WTC11 (cell line): ENCODE measurements at regions not wholly inside any gene's neighbourhood (a gene's known extent, or its start where the extent isn't known, plus 50 kb on each side); places are given as distances from the start of the nearest gene placed in this dataset.

Source experiments
- ATAC-seq: fragments of 200-7000 bp; cut with Tn5 transposase; 2 replicates; pipeline ENCODE4 v1.10.0; 2021; ENCODE audit warnings: mild to moderate bottlenecking, moderate library complexity
- CTCF ChIA-PET: fragments of 300-600 bp; sonication (Branson Sonifier 250); formaldehyde crosslinking; loops from one replicate; lab custom pipeline; 2021; ENCODE audit warnings: antibody characterized with exemption; lab: Charles Lee
- POLR2A ChIA-PET: fragments of 350-600 bp; sonication (Branson Sonifier 250); formaldehyde crosslinking; loops from one replicate; lab custom pipeline; 2021; ENCODE audit warnings: antibody characterized with exemption; lab: Charles Lee
- DNase-seq: peaks from one replicate; pipeline ENCODE4 v3.0.0; 2021; ENCODE audit warnings: low spot score
- H3K27ac Mint-ChIP-seq: 2 replicates; pipeline ENCODE4 v1.8.0; 2021; ENCODE audit warnings: mixed read lengths
- H3K27me3 Mint-ChIP-seq: 2 replicates; pipeline ENCODE4 v1.8.0; 2021; ENCODE audit warnings: low read depth, mild to moderate bottlenecking, moderate library complexity, mixed read lengths
- H3K36me3 Mint-ChIP-seq: 2 replicates; pipeline ENCODE4 v1.8.0; 2021; ENCODE audit warnings: mixed read lengths
- H3K4me1 Mint-ChIP-seq: 2 replicates; pipeline ENCODE4 v1.8.0; 2022; ENCODE audit warnings: mixed read lengths
- H3K4me3 Mint-ChIP-seq: 2 replicates; pipeline ENCODE4 v1.8.0; 2021; ENCODE audit warnings: mild to moderate bottlenecking, moderate library complexity, mixed read lengths
- H3K9me3 Mint-ChIP-seq: 2 replicates; pipeline ENCODE4 v1.8.0; 2021; ENCODE audit warnings: mixed read lengths
- AR ChIP-seq: fragments of 250-450 bp; sonication (Bioruptor Pico); IDR thresholded peaks from 2 replicates; pipeline ENCODE4 v1.9.0; 2021; ENCODE audit warnings: mild to moderate bottlenecking
- E2F5 ChIP-seq: sonication (generic); formaldehyde crosslinking; IDR thresholded peaks from 2 replicates; pipeline ENCODE4 v1.8.1; 2022; ENCODE audit warnings: mild to moderate bottlenecking, moderate library complexity, missing genetic modification reagents
- ELF4 ChIP-seq: sonication (generic); formaldehyde crosslinking; IDR thresholded peaks from 2 replicates; pipeline ENCODE4 v1.8.1; 2022; ENCODE audit warnings: low read depth, mild to moderate bottlenecking, moderate library complexity, missing genetic modification reagents
- ESRRA ChIP-seq: sonication (generic); formaldehyde crosslinking; IDR thresholded peaks from 2 replicates; pipeline ENCODE4 v1.8.1; 2022; ENCODE audit warnings: mild to moderate bottlenecking, missing genetic modification reagents, borderline replicate concordance
- ETV6 ChIP-seq: sonication (generic); formaldehyde crosslinking; IDR thresholded peaks from 2 replicates; pipeline ENCODE4 v1.8.1; 2022; ENCODE audit warnings: mild to moderate bottlenecking, missing genetic modification reagents
- GRHL2 ChIP-seq: fragments of 250-450 bp; sonication (Bioruptor Pico); IDR thresholded peaks from 2 replicates; pipeline ENCODE4 v1.8.0; 2022; ENCODE audit warnings: mild to moderate bottlenecking, moderate library complexity; ENCODE audit not compliant: insufficient replicate concordance, severe bottlenecking
- IRF1 ChIP-seq: sonication (generic); formaldehyde crosslinking; IDR thresholded peaks from 2 replicates; pipeline ENCODE4 v1.8.0; 2023; ENCODE audit warnings: missing genetic modification reagents
- JUN ChIP-seq: sonication (generic); formaldehyde crosslinking; IDR thresholded peaks from 2 replicates; pipeline ENCODE4 v1.8.0; 2023; ENCODE audit warnings: mild to moderate bottlenecking, missing genetic modification reagents
- MAX ChIP-seq: sonication (generic); formaldehyde crosslinking; IDR thresholded peaks from 2 replicates; pipeline ENCODE4 v1.8.0; 2022; ENCODE audit warnings: mild to moderate bottlenecking, missing genetic modification reagents
- MXD4 ChIP-seq: fragments of 250-450 bp; sonication (Bioruptor Pico); IDR thresholded peaks from 2 replicates; pipeline ENCODE4 v1.8.0; 2021; ENCODE audit warnings: mild to moderate bottlenecking, moderate library complexity, borderline replicate concordance
- NR2C2 ChIP-seq: sonication (generic); formaldehyde crosslinking; IDR thresholded peaks from 2 replicates; pipeline ENCODE4 v1.8.0; 2022; ENCODE audit warnings: mild to moderate bottlenecking, missing genetic modification reagents
- NR3C1 ChIP-seq: sonication (generic); formaldehyde crosslinking; conservative IDR thresholded peaks from 2 replicates; pipeline ENCODE4 v1.8.1; 2023; ENCODE audit warnings: low read depth, mild to moderate bottlenecking, missing genetic modification reagents
- SOX15 ChIP-seq: fragments of 250-450 bp; sonication (Bioruptor Pico); IDR thresholded peaks from 2 replicates; pipeline ENCODE4 v1.9.0; 2021; ENCODE audit warnings: mild to moderate bottlenecking
- TCF7 ChIP-seq: sonication (generic); formaldehyde crosslinking; IDR thresholded peaks from 2 replicates; pipeline ENCODE4 v1.8.0; 2022; ENCODE audit warnings: mild to moderate bottlenecking, low read depth, missing genetic modification reagents, moderate library complexity
- TP53 ChIP-seq: sonication (generic); formaldehyde crosslinking; IDR thresholded peaks from 2 replicates; pipeline ENCODE4 v1.8.1; 2023; ENCODE audit warnings: mild to moderate bottlenecking, missing genetic modification reagents
- USF1 ChIP-seq: sonication (generic); formaldehyde crosslinking; IDR thresholded peaks from 2 replicates; pipeline ENCODE4 v1.8.0; 2022; ENCODE audit warnings: mild to moderate bottlenecking, missing genetic modification reagents
- ZBTB21 ChIP-seq: sonication (generic); formaldehyde crosslinking; IDR thresholded peaks from 2 replicates; pipeline ENCODE4 v1.8.1; 2023; ENCODE audit warnings: mild to moderate bottlenecking, missing genetic modification reagents, borderline replicate concordance
- ZMAT4 ChIP-seq: fragments of 250-450 bp; sonication (Bioruptor Pico); IDR thresholded peaks from 2 replicates; pipeline ENCODE4 v1.9.0; 2021; ENCODE audit warnings: mild to moderate bottlenecking
- ZNF232 ChIP-seq: sonication (generic); formaldehyde crosslinking; IDR thresholded peaks from 2 replicates; pipeline ENCODE4 v1.8.0; 2022; ENCODE audit warnings: mild to moderate bottlenecking, missing genetic modification reagents
- TF ChIP-seq, protein P1 (sequence below): fragments of 250-450 bp; sonication (Bioruptor Pico); IDR thresholded peaks from 2 replicates; pipeline ENCODE4 v1.9.0; 2021; ENCODE audit warnings: mild to moderate bottlenecking, borderline replicate concordance
- TF ChIP-seq, protein P2 (sequence below): sonication (generic); formaldehyde crosslinking; IDR thresholded peaks from 2 replicates; pipeline ENCODE4 v1.8.1; 2022; ENCODE audit warnings: mild to moderate bottlenecking, missing genetic modification reagents, moderate library complexity, borderline replicate concordance

- ChIA-PET CTCF (no interaction called here), POLR2A (no interaction called here)
- DNase-seq (no peak), ATAC-seq (no peak)
- peaks cover 12% of the 10 kb centered on the region for H3K4me1 Mint-ChIP-seq
- H3K4me3 Mint-ChIP-seq, result no peak overlapping the region
- H3K27ac Mint-ChIP-seq, result peak overlapping the region; percentile 61; the same call in 1 of the 2 replicates
- no peaks in the 10 kb centered on the region for H3K27me3 Mint-ChIP-seq
- peaks cover 4% of the 10 kb centered on the region; the same call in 1 of the 2 replicates for H3K36me3 Mint-ChIP-seq
- peaks cover 18% of the 10 kb centered on the region for H3K9me3 Mint-ChIP-seq
- no peak for TF ChIP-seq TP53 (CRISPR knock-in tag)
- no peak for TF ChIP-seq USF1 (CRISPR knock-in tag)
- TF ChIP-seq, protein P1, sequence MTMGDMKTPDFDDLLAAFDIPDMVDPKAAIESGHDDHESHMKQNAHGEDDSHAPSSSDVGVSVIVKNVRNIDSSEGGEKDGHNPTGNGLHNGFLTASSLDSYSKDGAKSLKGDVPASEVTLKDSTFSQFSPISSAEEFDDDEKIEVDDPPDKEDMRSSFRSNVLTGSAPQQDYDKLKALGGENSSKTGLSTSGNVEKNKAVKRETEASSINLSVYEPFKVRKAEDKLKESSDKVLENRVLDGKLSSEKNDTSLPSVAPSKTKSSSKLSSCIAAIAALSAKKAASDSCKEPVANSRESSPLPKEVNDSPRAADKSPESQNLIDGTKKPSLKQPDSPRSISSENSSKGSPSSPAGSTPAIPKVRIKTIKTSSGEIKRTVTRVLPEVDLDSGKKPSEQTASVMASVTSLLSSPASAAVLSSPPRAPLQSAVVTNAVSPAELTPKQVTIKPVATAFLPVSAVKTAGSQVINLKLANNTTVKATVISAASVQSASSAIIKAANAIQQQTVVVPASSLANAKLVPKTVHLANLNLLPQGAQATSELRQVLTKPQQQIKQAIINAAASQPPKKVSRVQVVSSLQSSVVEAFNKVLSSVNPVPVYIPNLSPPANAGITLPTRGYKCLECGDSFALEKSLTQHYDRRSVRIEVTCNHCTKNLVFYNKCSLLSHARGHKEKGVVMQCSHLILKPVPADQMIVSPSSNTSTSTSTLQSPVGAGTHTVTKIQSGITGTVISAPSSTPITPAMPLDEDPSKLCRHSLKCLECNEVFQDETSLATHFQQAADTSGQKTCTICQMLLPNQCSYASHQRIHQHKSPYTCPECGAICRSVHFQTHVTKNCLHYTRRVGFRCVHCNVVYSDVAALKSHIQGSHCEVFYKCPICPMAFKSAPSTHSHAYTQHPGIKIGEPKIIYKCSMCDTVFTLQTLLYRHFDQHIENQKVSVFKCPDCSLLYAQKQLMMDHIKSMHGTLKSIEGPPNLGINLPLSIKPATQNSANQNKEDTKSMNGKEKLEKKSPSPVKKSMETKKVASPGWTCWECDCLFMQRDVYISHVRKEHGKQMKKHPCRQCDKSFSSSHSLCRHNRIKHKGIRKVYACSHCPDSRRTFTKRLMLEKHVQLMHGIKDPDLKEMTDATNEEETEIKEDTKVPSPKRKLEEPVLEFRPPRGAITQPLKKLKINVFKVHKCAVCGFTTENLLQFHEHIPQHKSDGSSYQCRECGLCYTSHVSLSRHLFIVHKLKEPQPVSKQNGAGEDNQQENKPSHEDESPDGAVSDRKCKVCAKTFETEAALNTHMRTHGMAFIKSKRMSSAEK, result no peak
- no peak for TF ChIP-seq AR (CRISPR knock-in tag)
- TF ChIP-seq ETV6, result no peak
- TF ChIP-seq NR2C2 (CRISPR knock-in tag), result no peak
- TF ChIP-seq E2F5 (CRISPR knock-in tag), result no peak
- no peak for TF ChIP-seq GRHL2 (CRISPR knock-in tag)
- TF ChIP-seq IRF1 (CRISPR knock-in tag), result no peak
- TF ChIP-seq, protein P2, sequence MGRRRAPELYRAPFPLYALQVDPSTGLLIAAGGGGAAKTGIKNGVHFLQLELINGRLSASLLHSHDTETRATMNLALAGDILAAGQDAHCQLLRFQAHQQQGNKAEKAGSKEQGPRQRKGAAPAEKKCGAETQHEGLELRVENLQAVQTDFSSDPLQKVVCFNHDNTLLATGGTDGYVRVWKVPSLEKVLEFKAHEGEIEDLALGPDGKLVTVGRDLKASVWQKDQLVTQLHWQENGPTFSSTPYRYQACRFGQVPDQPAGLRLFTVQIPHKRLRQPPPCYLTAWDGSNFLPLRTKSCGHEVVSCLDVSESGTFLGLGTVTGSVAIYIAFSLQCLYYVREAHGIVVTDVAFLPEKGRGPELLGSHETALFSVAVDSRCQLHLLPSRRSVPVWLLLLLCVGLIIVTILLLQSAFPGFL (CRISPR knock-in tag), result no peak
- TF ChIP-seq TCF7 (CRISPR knock-in tag), result no peak
- TF ChIP-seq ZBTB21 (CRISPR knock-in tag), result no peak
- TF ChIP-seq ESRRA (CRISPR knock-in tag), result no peak
- no peak for TF ChIP-seq MAX (CRISPR knock-in tag)
Observed at GRCh38 chr18:39441648-39442047, 1876.0 kb upstream of the CELF4 start.

GRCh38 chr18:39435996-39436395 is 1870.4 kb upstream of the CELF4 start:
- H3K27ac Mint-ChIP-seq, result no peak overlapping the region
- no peak for DNase-seq
- no peak overlapping the region for H3K4me3 Mint-ChIP-seq
- H3K27me3 Mint-ChIP-seq, result no peaks in the 10 kb centered on the region
- peaks cover 4% of the 10 kb centered on the region; the same call in 1 of the 2 replicates for H3K36me3 Mint-ChIP-seq
- peaks cover 15% of the 10 kb centered on the region for H3K9me3 Mint-ChIP-seq
- ChIA-PET CTCF (no interaction called here), POLR2A (no interaction called here)
- no peak for ATAC-seq
- H3K4me1 Mint-ChIP-seq, result no peaks in the 10 kb centered on the region
- TF ChIP-seq ZMAT4 (CRISPR knock-in tag) (no peak), JUN (no peak), ZNF232 (no peak), MAX (CRISPR knock-in tag) (no peak), USF1 (CRISPR knock-in tag) (no peak), GRHL2 (CRISPR knock-in tag) (no peak), NR3C1 (CRISPR knock-in tag) (no peak), SOX15 (CRISPR knock-in tag) (no peak), E2F5 (CRISPR knock-in tag) (no peak), MXD4 (CRISPR knock-in tag) (no peak), ELF4 (CRISPR knock-in tag) (no peak)
